RKO (cell line): ENCODE measurements at regions not wholly inside any gene's neighbourhood (a gene's known extent, or its start where the extent isn't known, plus 50 kb on each side); places are given as distances from the start of the nearest gene placed in this dataset.
"Not testable (repeated sequence)": the region's sequence is repeated elsewhere in the genome, so short reads cannot be mapped to it uniquely, and the experiment has no call there.

Experiments used
- DNase-seq: peaks from one replicate; pipeline ENCODE4 v3.0.0-alpha.2; 2016; ENCODE audit warnings: low spot score

DNA sequence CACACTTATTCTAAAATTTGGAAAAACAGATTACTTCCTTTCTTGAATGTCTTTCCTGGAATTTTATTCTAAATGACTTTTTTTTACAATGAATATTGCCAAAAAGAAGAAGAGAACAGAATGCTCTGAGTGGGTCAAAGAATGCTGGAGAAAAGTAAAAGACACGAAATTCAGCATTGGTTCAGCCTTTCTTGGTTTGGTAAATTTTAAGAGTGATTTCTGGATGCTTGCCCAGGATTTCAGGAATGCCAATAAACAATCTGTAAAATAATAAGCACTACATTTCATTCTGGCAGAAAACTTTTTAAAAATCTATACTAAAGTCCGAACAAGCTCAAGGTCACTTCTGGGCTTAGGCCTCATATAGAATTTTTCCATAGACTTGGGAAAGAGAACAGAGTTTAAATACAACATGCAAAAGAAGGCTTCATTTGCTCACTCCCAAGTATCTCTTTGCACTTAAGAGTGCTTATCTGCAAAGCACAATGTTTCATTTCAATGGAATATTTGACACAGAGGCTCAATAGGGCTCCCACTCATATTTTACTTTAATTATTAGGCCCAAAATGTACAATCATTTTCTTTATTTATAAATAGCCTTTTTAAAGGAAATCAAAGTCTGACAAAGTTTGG is 359.5 kb upstream of the ANKRD30A start:
- no peak for DNase-seq

DNA sequence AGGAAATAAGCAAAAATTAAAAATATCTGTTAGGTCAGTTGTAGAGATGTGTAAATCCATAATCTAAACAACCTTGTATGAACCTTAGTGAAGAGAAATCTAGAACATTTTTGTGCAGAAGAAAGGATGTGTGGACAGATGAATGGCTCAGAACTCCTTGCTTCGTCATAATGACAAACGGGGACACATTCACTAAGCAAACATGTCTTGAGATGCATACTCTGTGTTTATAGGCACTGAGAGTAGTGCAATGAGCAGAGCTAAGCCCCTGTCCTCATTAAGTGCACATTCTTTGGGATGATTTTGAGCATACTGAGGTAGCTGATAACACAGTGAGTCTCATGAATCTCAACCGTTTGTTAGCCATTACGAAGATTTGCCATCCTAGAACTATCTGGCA is 360.6 kb upstream of the ANKRD30A start:
- no peak for DNase-seq

DNA sequence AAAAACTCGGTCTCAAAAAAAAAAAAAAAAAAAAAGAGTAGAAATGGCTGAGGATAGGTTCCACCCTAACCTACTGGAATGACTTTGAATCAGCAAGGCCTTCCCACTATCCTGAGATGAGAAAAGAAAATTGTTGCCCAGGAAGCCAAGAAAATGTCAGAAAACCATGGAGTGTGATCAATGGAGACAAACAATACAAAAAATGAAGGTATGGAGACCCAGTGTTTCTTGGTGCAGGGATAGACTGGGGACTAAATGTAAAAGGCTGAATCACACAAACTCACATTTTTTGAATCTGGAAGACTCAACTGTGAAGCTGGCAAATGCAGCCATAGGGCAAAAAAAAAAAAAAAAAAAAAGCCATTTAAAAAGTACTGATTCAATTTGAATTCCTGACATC is 364.3 kb upstream of the ANKRD30A start:
- DNase-seq, result no peak

DNA sequence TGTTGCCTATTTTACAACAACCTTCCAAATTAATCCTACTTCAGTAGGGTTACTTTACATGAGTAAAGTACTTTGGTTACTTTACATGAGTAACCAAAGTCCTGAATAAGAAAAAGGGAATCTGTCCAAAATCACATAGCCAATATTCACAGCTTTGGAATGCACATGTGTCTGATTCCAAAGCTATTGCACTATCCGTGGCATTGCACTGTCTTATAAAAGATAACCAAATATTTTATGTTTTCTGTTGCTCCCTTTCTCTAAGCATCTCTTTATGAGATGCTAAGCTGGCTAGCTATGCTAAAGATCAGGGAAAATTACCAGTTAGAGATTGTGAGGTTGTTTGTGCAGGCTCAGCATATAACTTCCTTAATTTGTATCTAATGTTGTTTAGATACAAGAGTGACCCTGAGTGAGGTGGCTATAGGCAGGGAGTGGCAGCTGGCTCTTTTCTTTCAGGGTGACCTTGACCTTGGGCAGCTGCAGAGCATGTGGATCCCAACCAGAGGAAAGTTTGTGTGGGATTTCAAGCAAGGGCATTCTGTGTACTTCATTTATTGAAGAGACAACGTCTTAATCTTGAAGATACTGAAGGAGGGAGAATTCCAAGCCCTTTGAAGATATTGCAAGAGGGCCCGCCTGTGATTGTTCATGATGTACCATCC is 366.1 kb upstream of the ANKRD30A start:
- DNase-seq, result peak; percentile 49

- no peak for DNase-seq
These were observed 377.1 kb upstream of the ANKRD30A start for GRCh38 chr10:36748128-36748871.

DNA sequence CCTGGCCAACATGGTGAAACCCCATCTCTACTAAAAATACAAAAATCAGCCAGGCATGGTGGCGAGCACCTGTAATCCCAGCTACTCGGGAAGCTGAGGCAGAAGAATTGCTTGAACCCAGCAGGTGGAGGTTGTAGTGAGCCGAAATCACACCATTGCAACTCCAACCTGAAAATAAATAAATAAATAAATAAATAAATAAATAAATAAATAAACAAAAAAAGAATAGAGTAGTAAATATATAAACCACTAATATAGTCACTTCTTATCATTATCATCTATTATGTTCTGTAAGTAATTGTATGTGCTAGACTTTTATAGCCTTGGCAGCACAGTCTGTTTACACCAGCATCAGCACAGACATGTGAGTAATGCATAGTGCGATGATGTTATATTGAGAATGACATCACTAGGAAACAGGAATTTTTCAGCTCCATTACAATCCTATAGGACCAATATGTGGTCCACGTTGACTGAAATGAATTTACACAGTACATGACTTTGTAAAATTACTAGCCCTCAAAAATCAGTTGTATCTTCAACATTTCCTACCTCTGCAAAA is 385.4 kb upstream of the ANKRD30A start:
- DNase-seq, result peak; percentile 15

DNA sequence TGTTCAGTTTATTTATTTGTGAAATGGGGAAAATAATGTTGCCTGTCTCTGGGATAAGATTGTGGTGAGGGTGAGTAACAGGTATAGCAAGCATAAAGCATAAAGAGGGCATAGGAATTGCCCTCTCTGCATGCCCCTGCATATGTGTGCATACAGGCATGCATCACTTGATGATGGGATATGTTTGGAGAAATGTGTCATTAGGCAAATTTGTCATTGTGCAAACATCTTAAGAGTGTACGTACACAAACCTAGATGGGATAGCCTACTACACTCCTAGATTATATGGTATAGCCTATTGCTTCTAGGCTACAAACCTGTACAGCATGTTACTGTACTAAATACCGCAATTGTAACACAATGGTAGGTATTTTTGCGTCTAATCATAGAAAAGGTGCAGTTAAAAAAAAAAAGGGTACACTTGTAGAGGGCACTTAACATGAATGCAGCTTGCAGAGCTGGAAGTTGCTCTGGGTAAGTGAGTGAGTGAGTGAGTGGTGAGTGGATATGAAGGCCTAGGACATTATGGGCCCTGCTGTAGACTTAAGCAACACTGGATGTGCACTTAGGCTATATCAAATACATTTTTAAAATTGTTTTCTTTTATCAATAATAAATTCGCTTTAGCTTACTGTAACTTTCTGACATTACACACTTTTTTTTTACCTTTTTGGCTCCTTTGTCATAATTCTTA is 386.5 kb upstream of the ANKRD30A start:
- DNase-seq, result peak; percentile 19

DNA sequence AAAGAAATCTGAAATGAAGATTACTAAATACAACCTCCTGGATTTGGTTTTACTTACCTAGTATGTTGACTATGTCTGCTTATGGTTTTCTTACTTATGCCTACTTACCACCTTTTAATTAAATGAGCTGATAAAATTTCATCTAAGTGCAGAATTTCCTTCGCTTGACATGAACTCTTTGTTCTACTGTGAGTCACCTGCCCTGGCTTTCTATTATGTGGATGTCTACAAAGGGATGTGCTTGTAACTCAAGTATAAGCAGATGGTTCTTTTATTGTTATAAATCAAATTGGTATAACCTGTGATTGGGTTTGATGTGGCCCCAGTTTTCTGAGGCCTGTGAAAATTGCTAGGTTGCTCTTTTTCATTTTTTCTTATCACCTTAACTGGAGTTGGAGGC is 389.1 kb upstream of the ANKRD30A start:
- DNase-seq, result no peak

GRCh38 chr10:36734590-36734989 is 390.8 kb upstream of the ANKRD30A start:
- DNase-seq, result not testable (repeated sequence)

GRCh38 chr10:36730316-36730715 is 395.1 kb upstream of the ANKRD30A start:
- DNase-seq, result no peak

DNA sequence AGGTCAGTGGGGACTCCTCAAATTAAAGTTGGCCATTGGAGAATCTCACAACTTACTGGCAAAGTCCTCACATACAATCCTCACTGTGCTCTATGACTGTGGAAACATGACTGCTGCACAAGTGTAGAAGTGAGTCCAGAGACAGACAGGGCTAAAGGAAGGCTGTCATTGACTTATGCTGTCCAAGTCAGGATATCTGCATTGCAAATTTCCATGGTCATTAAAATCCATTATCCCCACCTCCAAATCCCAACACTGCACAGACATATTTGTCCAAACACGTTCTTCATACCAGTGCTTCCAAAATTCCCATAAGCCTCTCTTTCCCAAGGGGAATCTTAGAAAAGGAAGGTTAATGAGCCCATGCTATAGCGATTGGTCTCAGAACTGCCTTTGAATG is 396.8 kb upstream of the ANKRD30A start:
- DNase-seq, result no peak

DNA sequence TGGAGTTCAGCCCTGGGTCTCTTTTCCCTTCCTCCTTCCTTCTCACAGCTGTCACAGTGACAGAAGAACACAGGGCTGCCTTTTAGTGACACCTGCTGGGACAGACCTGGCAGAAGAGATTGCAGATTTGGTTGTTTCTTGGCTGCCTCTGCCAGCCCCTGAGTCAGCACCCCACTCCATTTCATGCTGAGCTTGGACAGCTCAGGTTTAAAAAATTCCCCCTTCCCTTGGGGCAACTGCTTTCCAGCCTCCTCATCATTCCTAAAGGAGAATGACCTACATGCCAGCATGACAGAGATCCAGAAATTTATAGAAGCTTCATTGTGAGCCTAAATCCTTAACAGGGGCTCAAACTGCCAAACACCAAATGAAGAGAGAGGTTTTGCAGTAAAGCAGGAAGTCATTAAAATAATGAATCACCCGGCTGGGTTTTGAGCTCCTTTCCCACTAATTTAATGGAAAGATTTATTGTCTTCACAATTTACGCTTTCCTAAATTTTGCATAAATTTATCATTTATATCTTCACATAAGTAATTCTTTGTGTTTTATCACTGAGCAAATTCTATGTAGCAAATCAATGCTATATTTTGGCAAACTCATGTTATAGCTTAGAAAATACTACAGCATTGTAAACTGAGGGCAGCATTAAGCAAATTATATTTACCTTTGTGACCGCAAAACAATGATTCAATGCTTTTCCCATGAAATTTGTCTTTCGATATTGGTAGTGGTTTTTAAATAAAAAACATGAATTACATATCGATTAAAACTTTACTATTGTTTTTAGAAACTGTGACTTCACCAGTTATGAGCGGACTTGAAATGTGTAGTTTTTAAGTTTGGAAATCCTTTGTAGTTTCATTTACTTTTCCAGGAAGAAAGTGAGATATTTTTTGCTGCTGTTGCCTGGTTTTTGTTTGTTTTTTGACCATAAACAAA is 399.5 kb upstream of the ANKRD30A start:
- DNase-seq, result peak; percentile 81

- DNase-seq, result no peak
These were observed 402.6 kb upstream of the ANKRD30A start for GRCh38 chr10:36722777-36723176.

DNA sequence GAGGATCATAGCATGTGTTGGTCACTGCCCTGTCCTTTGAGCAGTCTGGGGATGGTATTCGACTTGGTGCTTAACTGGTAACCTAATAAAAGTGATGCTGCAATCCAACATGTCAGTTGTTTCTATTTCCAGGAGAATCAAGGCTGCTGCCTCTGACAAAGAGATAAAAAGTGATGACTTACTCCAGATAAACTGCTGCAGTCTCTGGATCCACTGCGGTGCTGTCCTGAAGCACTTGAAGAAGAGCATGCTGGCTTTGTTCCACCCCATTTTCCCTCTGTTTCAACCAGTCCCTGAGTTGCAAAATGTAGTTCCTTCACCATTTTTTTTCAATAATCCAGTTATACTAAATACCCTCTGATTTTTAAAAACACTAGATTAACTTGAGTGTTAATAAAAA is 403.5 kb upstream of the ANKRD30A start:
- DNase-seq, result no peak

DNA sequence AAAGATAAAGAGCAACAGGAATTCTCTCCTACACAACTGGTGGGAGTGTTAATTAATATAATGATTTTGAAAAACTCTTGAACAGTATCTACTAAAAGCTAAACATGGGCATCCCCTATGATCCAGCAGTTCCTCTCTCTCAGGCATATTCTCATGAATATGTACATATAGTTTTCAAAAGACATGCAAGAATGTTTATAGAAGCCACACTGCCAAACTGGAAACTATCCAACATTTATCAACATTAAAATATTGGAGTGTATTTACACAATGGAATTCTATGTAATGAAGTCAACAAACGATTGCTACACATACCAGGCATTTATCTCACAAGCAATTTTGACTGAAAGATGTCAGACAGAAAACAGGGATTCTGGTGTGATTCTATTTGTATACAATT is 404.5 kb upstream of the ANKRD30A start:
- no peak for DNase-seq

DNA sequence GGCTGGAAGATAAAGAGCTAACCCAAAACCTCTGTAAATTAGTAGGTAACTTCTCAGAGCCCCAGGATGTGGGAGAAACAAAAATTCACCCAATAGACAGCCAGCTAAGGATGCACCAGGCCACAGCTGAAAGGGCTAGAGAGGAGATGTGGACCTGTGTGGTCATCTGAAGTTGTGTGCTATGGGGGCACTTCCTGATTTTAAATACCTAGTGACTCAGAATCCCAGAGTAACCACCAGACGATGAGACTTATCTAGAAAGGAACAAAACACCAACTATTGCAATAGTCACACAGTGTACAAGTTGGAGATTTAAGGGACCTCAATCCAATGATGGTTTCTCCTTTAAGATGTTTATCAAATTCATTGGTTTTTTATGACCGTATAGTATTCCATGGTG is 408.3 kb upstream of the ANKRD30A start:
- DNase-seq, result no peak

GRCh38 chr10:36716291-36716690 is 409.1 kb upstream of the ANKRD30A start:
- no peak for DNase-seq

GRCh38 chr10:36712695-36713094 is 412.7 kb upstream of the ANKRD30A start:
- DNase-seq, result no peak

DNA sequence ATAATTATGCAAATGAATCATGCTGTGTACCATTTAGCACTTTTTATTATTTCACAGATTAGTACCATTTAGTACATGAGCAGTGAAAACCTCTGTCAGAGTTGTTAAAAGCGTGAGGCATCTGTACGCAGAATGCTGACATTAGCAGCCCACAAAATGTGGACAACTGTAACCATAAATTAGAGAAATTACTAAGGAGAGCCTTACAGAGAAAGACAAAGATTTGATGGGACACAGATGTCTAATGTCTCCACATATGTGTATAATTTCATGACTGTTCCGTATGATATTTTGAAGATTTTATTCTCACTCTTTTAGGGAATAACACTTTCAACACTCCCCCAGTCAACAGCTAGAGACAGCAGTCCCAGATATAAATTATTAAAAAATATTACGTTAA is 414.0 kb upstream of the ANKRD30A start:
- DNase-seq, result no peak

GRCh38 chr10:36704124-36704523 is 421.3 kb upstream of the ANKRD30A start:
- DNase-seq, result no peak

GRCh38 chr10:36703179-36703578 is 422.2 kb upstream of the ANKRD30A start:
- no peak for DNase-seq
